H1 (cell line): ENCODE measurements at regions not wholly inside any gene's neighbourhood (a gene's known extent, or its start where the extent isn't known, plus 50 kb on each side); places are given as distances from the start of the nearest gene placed in this dataset.
A peak's percentile ranks its signal among the peaks of the same experiment; 100 is the strongest.

Experiments used
- CTCF ChIA-PET: fragments of 300-600 bp; sonication (Branson Sonifier 250); formaldehyde crosslinking; loops from one replicate; lab custom pipeline; 2021; ENCODE audit not compliant: partially characterized antibody; lab: Charles Lee
- POLR2A ChIA-PET: fragments of 300-600 bp; sonication (Branson Sonifier 250); formaldehyde crosslinking; loops from one replicate; lab custom pipeline; 2021; ENCODE audit warnings: inconsistent platforms; ENCODE audit not compliant: partially characterized antibody; lab: Charles Lee
- DNase-seq, 2 experiments: peaks; one replicate each; pipeline versions ENCODE4 v3.0.0 to v3.0.0-alpha.2; 2010 to 2022; ENCODE audit warnings: low spot score in 2 of 2, low read depth in 1 of 2, mixed read lengths in 1 of 2
- FAIRE-seq: peaks from 2 replicates; lab custom pipeline; 2011; peaks lifted over from hg19 to GRCh38; lab: Jason Lieb, UNC
- H2AFZ ChIP-seq: 2 replicates; pipeline ENCODE4 v1.8.1; 2012; ENCODE audit warnings: low read length, inconsistent platforms
- H2AK5ac ChIP-seq: 2 replicates; pipeline ENCODE4 v1.6.1; 2013; ENCODE audit warnings: low read depth, low read length
- H2BK120ac ChIP-seq: replicated peaks from 2 replicates; pipeline ENCODE3; 2013; ENCODE audit warnings: low read depth, low read length, inconsistent platforms
- H2BK12ac ChIP-seq: 2 replicates; pipeline ENCODE4 v1.6.1; 2013; ENCODE audit warnings: low read depth, low read length
- H2BK15ac ChIP-seq: 2 replicates; pipeline ENCODE4 v1.6.1; 2013; ENCODE audit warnings: low read length
- H2BK20ac ChIP-seq: 2 replicates; pipeline ENCODE4 v1.6.1; 2013; ENCODE audit warnings: low read length
- H2BK5ac ChIP-seq: 2 replicates; pipeline ENCODE4 v1.6.1; 2013; ENCODE audit warnings: low read depth, low read length
- H3K14ac ChIP-seq: 2 replicates; pipeline ENCODE4 v1.6.1; 2013; ENCODE audit warnings: inconsistent platforms; ENCODE audit not compliant: insufficient read length
- H3K18ac ChIP-seq: 2 replicates; pipeline ENCODE4 v1.6.1; 2013; ENCODE audit warnings: low read length; ENCODE audit errors: extremely low read depth
- H3K23ac ChIP-seq: 2 replicates; pipeline ENCODE4 v1.6.1; 2013; ENCODE audit warnings: inconsistent platforms; ENCODE audit not compliant: insufficient read length
- H3K23me2 ChIP-seq: 2 replicates; pipeline ENCODE4 v1.6.1; 2013; ENCODE audit warnings: low read depth, low read length
- H3K27ac ChIP-seq: 2 replicates; pipeline ENCODE4 v1.6.1; 2011; ENCODE audit warnings: low read depth, low read length, inconsistent platforms
- H3K27me3 ChIP-seq, 4 experiments: replicated peaks in 1 of 4; 1 replicate in 1 of 4; 2 replicates in 3 of 4; pipeline versions ENCODE4 v1.6.1 to v1.8.1; 2011 to 2013; ENCODE audit warnings: low read length in 3 of 4, mild to moderate bottlenecking in 3 of 4, inconsistent platforms in 2 of 4, mixed read lengths in 2 of 4, moderate library complexity in 1 of 4; ENCODE audit not compliant: control insufficient read depth in 3 of 4, insufficient read depth in 3 of 4; ENCODE audit errors: extremely low read depth in 1 of 4
- H3K36me3 ChIP-seq, 4 experiments: 2 replicates each; pipeline versions ENCODE4 v1.6.1 to v1.8.1; 2011 to 2013; ENCODE audit warnings: mild to moderate bottlenecking in 4 of 4, low read length in 3 of 4, moderate library complexity in 2 of 4, control low read depth in 1 of 4, inconsistent platforms in 1 of 4; ENCODE audit not compliant: insufficient read depth in 4 of 4, control insufficient read depth in 2 of 4
- H3K4ac ChIP-seq: replicated peaks from 2 replicates; pipeline ENCODE3; 2013; ENCODE audit warnings: low read length, low read depth, mixed read lengths, inconsistent platforms; ENCODE audit not compliant: insufficient read length
- H3K4me1 ChIP-seq, 4 experiments: replicated peaks in 1 of 4; 1 replicate in 1 of 4; 2 replicates in 3 of 4; pipeline versions ENCODE4 v1.6.1 to v1.8.1; 2011 to 2013; ENCODE audit warnings: low read length in 3 of 4, inconsistent platforms in 2 of 4, mixed read lengths in 1 of 4; ENCODE audit not compliant: insufficient read depth in 4 of 4, control insufficient read depth in 3 of 4
- H3K4me2 ChIP-seq, 2 experiments: 2 replicates each; pipeline versions ENCODE4 v1.6.1 to v1.8.1; 2011 to 2013; ENCODE audit warnings: low read depth in 2 of 2, low read length in 2 of 2, control low read depth in 1 of 2, inconsistent platforms in 1 of 2, mild to moderate bottlenecking in 1 of 2; ENCODE audit not compliant: insufficient read depth in 1 of 2
- H3K4me3 ChIP-seq, 4 experiments: fragments of 200-600, 300-600 bp in 1 of 4; sonication (generic), shearing (Covaris generic), sonication (Bioruptor Twin) in 1 of 4; 2 replicates each; pipeline versions ENCODE4 v1.5.1 to v1.8.1; 2011 to 2016; ENCODE audit warnings: low read length in 4 of 4, low read depth in 3 of 4, control low read depth in 2 of 4, inconsistent platforms in 2 of 4, mild to moderate bottlenecking in 2 of 4, mixed read lengths in 1 of 4, moderate library complexity in 1 of 4; ENCODE audit not compliant: insufficient read depth in 2 of 4; ENCODE audit errors: extremely low read depth in 1 of 4
- H3K56ac ChIP-seq: replicated peaks from 2 replicates; pipeline ENCODE3; 2013; ENCODE audit warnings: low read depth, mild to moderate bottlenecking, mixed read lengths, low read length, inconsistent platforms; ENCODE audit not compliant: insufficient read length
- H3K79me1 ChIP-seq: 2 replicates; pipeline ENCODE4 v1.6.1; 2013; ENCODE audit warnings: low read depth, low read length, control low read depth
- H3K79me2 ChIP-seq, 2 experiments: 2 replicates each; pipeline versions ENCODE4 v1.6.1 to v1.8.1; 2012 to 2013; ENCODE audit warnings: low read length in 2 of 2, mild to moderate bottlenecking in 2 of 2, inconsistent platforms in 1 of 2; ENCODE audit not compliant: insufficient read depth in 2 of 2, control insufficient read depth in 1 of 2
- H3K9ac ChIP-seq, 4 experiments: replicated peaks in 1 of 4; 1 replicate in 1 of 4; 2 replicates in 3 of 4; pipeline versions ENCODE4 v1.6.1 to v1.8.1; 2011 to 2013; ENCODE audit warnings: low read depth in 3 of 4, low read length in 3 of 4, control low read depth in 2 of 4, mild to moderate bottlenecking in 2 of 4, moderate library complexity in 2 of 4, inconsistent platforms in 1 of 4; ENCODE audit errors: extremely low read depth in 1 of 4
- H3K9me3 ChIP-seq, 2 experiments: 2 replicates each; pipeline versions ENCODE4 v1.6.1 to v1.8.1; 2012 to 2013; ENCODE audit warnings: mild to moderate bottlenecking in 2 of 2, moderate library complexity in 2 of 2, control low read depth in 1 of 2, inconsistent platforms in 1 of 2, low read depth in 1 of 2, low read length in 1 of 2, mixed read lengths in 1 of 2; ENCODE audit not compliant: insufficient read depth in 2 of 2
- H4K20me1 ChIP-seq, 2 experiments: replicated peaks in 1 of 2; 2 replicates each; pipeline versions ENCODE3 to v1.8.1; 2011 to 2013; ENCODE audit warnings: inconsistent platforms in 2 of 2, low read length in 2 of 2, mild to moderate bottlenecking in 1 of 2; ENCODE audit not compliant: insufficient read depth in 2 of 2, control insufficient read depth in 1 of 2
- H4K5ac ChIP-seq: 2 replicates; pipeline ENCODE4 v1.6.1; 2013; ENCODE audit warnings: low read length, low read depth, mixed read lengths, inconsistent platforms; ENCODE audit not compliant: insufficient read length
- H4K8ac ChIP-seq: 2 replicates; pipeline ENCODE4 v1.8.0; 2013; ENCODE audit warnings: mild to moderate bottlenecking, moderate library complexity, low read length, inconsistent platforms; ENCODE audit not compliant: insufficient read depth; ENCODE audit errors: extremely low read depth
- H4K91ac ChIP-seq: replicated peaks from 2 replicates; pipeline ENCODE3; 2013; ENCODE audit warnings: low read length, mixed read lengths, inconsistent platforms; ENCODE audit not compliant: insufficient read length
- CHD1 ChIP-seq: IDR thresholded peaks from 2 replicates; pipeline ENCODE4 v1.6.1; 2012; ENCODE audit warnings: low read depth, low read length, improper control_type of control experiment
- CHD2 ChIP-seq: IDR thresholded peaks from 2 replicates; pipeline ENCODE4 v1.6.1; 2012; ENCODE audit warnings: low read length, improper control_type of control experiment
- KDM4A ChIP-seq: IDR thresholded peaks from one replicate; pipeline ENCODE4 v1.7.1; 2012; ENCODE audit warnings: low read depth, mild to moderate bottlenecking, moderate library complexity, low read length, inconsistent platforms; ENCODE audit not compliant: severe bottlenecking
- POLR2AphosphoS5 ChIP-seq: IDR thresholded peaks from 2 replicates; pipeline ENCODE4 v1.6.1; 2011; ENCODE audit warnings: low read depth, low read length
- POU5F1 ChIP-seq: IDR thresholded peaks from 2 replicates; pipeline ENCODE4 v1.6.1; 2011; ENCODE audit warnings: low read depth, mild to moderate bottlenecking, low read length, moderate library complexity
- RFX5 ChIP-seq: IDR thresholded peaks from 2 replicates; pipeline ENCODE4 v1.6.1; 2011; ENCODE audit warnings: low read depth, low read length, improper control_type of control experiment, borderline replicate concordance
- SIRT6 ChIP-seq: IDR thresholded peaks from one replicate; pipeline ENCODE4 v1.7.1; 2012; ENCODE audit warnings: low read length, inconsistent platforms
- SP1 ChIP-seq: IDR thresholded peaks from 2 replicates; pipeline ENCODE4 v1.6.1; 2011; ENCODE audit warnings: low read depth, low read length
- SRF ChIP-seq: IDR thresholded peaks from 2 replicates; pipeline ENCODE4 v1.6.1; 2011; ENCODE audit warnings: mild to moderate bottlenecking, low read depth, low read length, moderate library complexity
- SUZ12 ChIP-seq: fragments of 200-600 bp; sonication (generic); IDR thresholded peaks from 2 replicates; pipeline ENCODE4 v1.6.1; 2012; ENCODE audit warnings: mild to moderate bottlenecking, inconsistent platforms, low read length, moderate library complexity, mixed read lengths
- TAF1 ChIP-seq: IDR thresholded peaks from 2 replicates; pipeline ENCODE4 v1.6.1; 2011; ENCODE audit warnings: mild to moderate bottlenecking, low read depth, low read length
- TAF7 ChIP-seq: optimal IDR thresholded peaks from 2 replicates; pipeline ENCODE3; 2011; ENCODE audit warnings: low read depth, mild to moderate bottlenecking, inconsistent platforms, low read length, moderate library complexity, borderline replicate concordance
- USF2 ChIP-seq: IDR thresholded peaks from 2 replicates; pipeline ENCODE4 v1.6.1; 2011; ENCODE audit warnings: low read length, improper control_type of control experiment
- YY1 ChIP-seq: IDR thresholded peaks from 2 replicates; pipeline ENCODE4 v1.6.1; 2011; ENCODE audit warnings: low read depth, mild to moderate bottlenecking, low read length
- WGBS, 2 experiments: shearing (Covaris generic) in 1 of 2; methylation state at CpG; one replicate each; pipeline versions ENCODE4 v1.1.6 to v1.1.7; 2013 to 2015; ENCODE audit warnings: low lambda C conversion rate in 2 of 2, mixed read lengths in 2 of 2, inconsistent platforms in 1 of 2, low coverage in 1 of 2, missing lambda C conversion rate in 1 of 2; ENCODE audit not compliant: insufficient replicate concordance in 2 of 2, insufficient coverage in 1 of 2, insufficient read length in 1 of 2; ENCODE audit errors: extremely low coverage in 1 of 2, missing lambda C conversion rate in 1 of 2; 5-methylcytosine and 5-hydroxymethylcytosine counted together
- TF ChIP-seq, protein P1 (sequence below): IDR thresholded peaks from 2 replicates; pipeline ENCODE4 v1.6.1; 2011; ENCODE audit warnings: low read depth, mild to moderate bottlenecking, low read length; ENCODE audit not compliant: insufficient read depth

DNA sequence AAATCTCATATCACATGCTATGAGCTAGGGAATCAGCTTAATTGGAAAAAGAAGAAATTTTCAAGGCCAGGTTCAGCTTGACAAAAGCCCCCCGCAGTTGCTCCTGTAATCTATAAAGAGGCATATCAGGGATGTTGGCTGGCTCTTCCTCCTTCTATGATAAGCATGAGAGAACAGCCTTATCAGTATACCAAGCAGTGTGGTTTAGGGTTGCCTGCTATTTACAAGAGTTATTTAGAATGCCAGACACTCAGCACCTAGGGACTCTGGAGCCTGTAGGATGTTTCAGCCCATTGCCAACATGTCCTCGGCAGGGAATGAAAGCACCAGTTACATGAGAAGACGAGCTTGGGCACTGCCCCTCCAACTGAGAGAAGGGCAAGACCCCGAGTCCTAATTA is 89.5 kb upstream of the TMPO start:
- DNase-seq, result no peak
- H3K4ac ChIP-seq, result no peak overlapping the region
- POLR2A ChIA-PET, result interaction anchor here (0.7 to 1.9 kb wide), 3 partner anchors 31 to 89 kb away, joined by 3 to 5 read pairs (median 3); partner anchors contain the start of gene TMPO
- no peak overlapping the region for H2BK15ac ChIP-seq
- no peak overlapping the region for H2AK5ac ChIP-seq
- no peaks in the 10 kb centered on the region for H3K36me3 ChIP-seq
- H3K4me1 ChIP-seq, result no peaks in the 10 kb centered on the region
- no peak overlapping the region for H2AFZ ChIP-seq
- H2BK20ac ChIP-seq, result no peak overlapping the region
- H3K9ac ChIP-seq, result no peak overlapping the region
- no peak overlapping the region for H3K23ac ChIP-seq
- H3K9me3 ChIP-seq, result no peaks in the 10 kb centered on the region
- H2BK120ac ChIP-seq, result no peak overlapping the region
- H3K56ac ChIP-seq, result no peak overlapping the region
- H4K20me1 ChIP-seq, result no peaks in the 10 kb centered on the region
- H3K4me2 ChIP-seq, result no peak overlapping the region
- no peak overlapping the region for H4K91ac ChIP-seq
- FAIRE-seq, result no peak
- H3K18ac ChIP-seq, result no peak overlapping the region
- 89% methylated on average over 4 of the region's 4 CpGs; no CpG with 5 or more reads in 1 of the 2 experiments for WGBS, 2 experiments
- H3K23me2 ChIP-seq, result no peaks in the 10 kb centered on the region
- no peak overlapping the region for H2BK5ac ChIP-seq
- no peak overlapping the region for H2BK12ac ChIP-seq
- H4K5ac ChIP-seq, result no peak overlapping the region
- H3K79me1 ChIP-seq, result no peaks in the 10 kb centered on the region
- no peak overlapping the region for H3K4me3 ChIP-seq
- H3K27me3 ChIP-seq, result no peaks in the 10 kb centered on the region
- H3K14ac ChIP-seq, result peak overlapping the region; percentile 38
- no peak overlapping the region for H4K8ac ChIP-seq
- no peaks in the 10 kb centered on the region for H3K79me2 ChIP-seq
- no peak overlapping the region for H3K27ac ChIP-seq
- CTCF ChIA-PET, result interaction anchor here (0.5 to 3.4 kb wide), 23 partner anchors 10 to 1262 kb away, joined by 3 to 13 read pairs (median 4); no protein-coding TSS in a partner anchor
- TF ChIP-seq CHD2, result no peak
- no peak for TF ChIP-seq RFX5
- TF ChIP-seq USF2, result no peak
- TF ChIP-seq TAF7, result no peak
- TF ChIP-seq, protein P1, sequence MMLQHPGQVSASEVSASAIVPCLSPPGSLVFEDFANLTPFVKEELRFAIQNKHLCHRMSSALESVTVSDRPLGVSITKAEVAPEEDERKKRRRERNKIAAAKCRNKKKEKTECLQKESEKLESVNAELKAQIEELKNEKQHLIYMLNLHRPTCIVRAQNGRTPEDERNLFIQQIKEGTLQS, result no peak
- no peak for TF ChIP-seq YY1
- no peak for TF ChIP-seq SP1
- TF ChIP-seq CHD1, result no peak
- no peak for TF ChIP-seq KDM4A
- TF ChIP-seq POU5F1, result no peak
- TF ChIP-seq POLR2AphosphoS5, result no peak
- no peak for TF ChIP-seq SUZ12
- TF ChIP-seq SRF, result no peak
- no peak for TF ChIP-seq SIRT6
- TF ChIP-seq TAF1, result no peak
